PC-3 (cell line): ENCODE measurements at regions not wholly inside any gene's neighbourhood (a gene's known extent, or its start where the extent isn't known, plus 50 kb on each side); places are given as distances from the start of the nearest gene placed in this dataset.
"Not testable (repeated sequence)": the region's sequence is repeated elsewhere in the genome, so short reads cannot be mapped to it uniquely, and the experiment has no call there.

ENCODE experiments used
- ATAC-seq: fragments of 200-7000 bp; cut with Tn5 transposase; 2 replicates; pipeline ENCODE4 v1.9.1; 2020; ENCODE audit warnings: mild to moderate bottlenecking, moderate library complexity
- BruUV-seq: library from RNA; stranded (reverse); fragments of 400-500 nt; replicated peaks from 2 replicates; lab custom pipeline; 2021; lab: Mats Ljungman, UMichigan
- CTCF ChIA-PET: fragments of 300-600 bp; sonication (Branson Sonifier 250); formaldehyde crosslinking; loops from one replicate; lab custom pipeline; 2022; ENCODE audit warnings: antibody characterized with exemption; lab: Charles Lee
- POLR2A ChIA-PET: fragments of 300-600 bp; sonication (Branson Sonifier 250); formaldehyde crosslinking; loops from one replicate; lab custom pipeline; 2022; ENCODE audit warnings: antibody characterized with exemption; ENCODE audit not compliant: unreplicated experiment; lab: Charles Lee
- DNase-seq: peaks from one replicate; pipeline ENCODE4 v3.0.0-alpha.2; 2015
- H2AFZ ChIP-seq: fragments of 300-600 bp; sonication (generic); 2 replicates; pipeline ENCODE4 v1.6.0; 2016; ENCODE audit warnings: antibody characterized with exemption, low read length
- H3F3A ChIP-seq: fragments of 300-600 bp; sonication (generic); one replicate; pipeline ENCODE4 v1.6.0; 2017; ENCODE audit warnings: antibody characterized with exemption, low read length, control low read depth, mild to moderate bottlenecking; ENCODE audit not compliant: unreplicated experiment
- H3K27ac ChIP-seq: fragments of 300-600 bp; sonication (generic); 2 replicates; pipeline ENCODE4 v1.5.1; 2016; ENCODE audit warnings: mild to moderate bottlenecking, low read length
- H3K27me3 ChIP-seq: fragments of 300-600 bp; sonication (generic); 2 replicates; pipeline ENCODE4 v1.6.1; 2016; ENCODE audit warnings: low read length, mixed read lengths
- H3K36me3 ChIP-seq: fragments of 300-600 bp; sonication (generic); 2 replicates; pipeline ENCODE4 v1.6.1; 2016; ENCODE audit warnings: low read depth, mixed run types, low read length, mixed read lengths
- H3K4me1 ChIP-seq: fragments of 300-600 bp; sonication (generic); 2 replicates; pipeline ENCODE4 v1.5.1; 2016; ENCODE audit warnings: low read length; ENCODE audit not compliant: insufficient read depth
- H3K4me2 ChIP-seq: fragments of 300-600 bp; sonication (generic); 2 replicates; pipeline ENCODE4 v1.6.0; 2016; ENCODE audit warnings: low read length
- H3K4me3 ChIP-seq: fragments of 300-600 bp; sonication (generic); 2 replicates; pipeline ENCODE4 v1.5.1; 2016; ENCODE audit warnings: mild to moderate bottlenecking, low read length, mixed read lengths
- H3K79me2 ChIP-seq: fragments of 300-600 bp; sonication (generic); 2 replicates; pipeline ENCODE4 v1.6.1; 2017; ENCODE audit warnings: low read length, mixed read lengths
- H3K9ac ChIP-seq: fragments of 300-600 bp; sonication (generic); 2 replicates; pipeline ENCODE4 v1.6.0; 2016; ENCODE audit warnings: mild to moderate bottlenecking, low read length
- H3K9me2 ChIP-seq: fragments of 300-600 bp; sonication (generic); replicated peaks from 2 replicates; pipeline ENCODE4 v1.6.1; 2016; ENCODE audit warnings: mixed run types, low read length, mixed read lengths
- H3K9me3 ChIP-seq: fragments of 300-600 bp; sonication (generic); 2 replicates; pipeline ENCODE4 v1.6.1; 2016; ENCODE audit warnings: low read length, mixed read lengths
- H4K20me1 ChIP-seq: fragments of 300-600 bp; sonication (generic); 2 replicates; pipeline ENCODE4 v1.6.1; 2016; ENCODE audit warnings: low read length, mixed read lengths
- EZH2 ChIP-seq: fragments of 300-600 bp; sonication (generic); IDR thresholded peaks from one replicate; pipeline ENCODE4 v1.6.1; 2017; ENCODE audit warnings: antibody characterized with exemption, mild to moderate bottlenecking, low read length; ENCODE audit not compliant: unreplicated experiment
- EZH2phosphoT487 ChIP-seq: fragments of 300-600 bp; sonication (generic); IDR thresholded peaks from 2 replicates; pipeline ENCODE4 v1.6.1; 2018; ENCODE audit warnings: mild to moderate bottlenecking, antibody characterized with exemption, low read length, borderline replicate concordance
- intact Hi-C: fragments of 100-400 bp; cut with micrococcal nuclease; formaldehyde crosslinking; loops from 2 replicates; pipeline ENCODE4 v1.9.0; 2023
- TF ChIP-seq, protein P1 (sequence below): fragments of 300-600 bp; sonication (generic); conservative IDR thresholded peaks from 2 replicates; pipeline ENCODE4 v1.5.1; 2017; ENCODE audit warnings: antibody characterized with exemption, low read depth, mild to moderate bottlenecking, low read length

DNA sequence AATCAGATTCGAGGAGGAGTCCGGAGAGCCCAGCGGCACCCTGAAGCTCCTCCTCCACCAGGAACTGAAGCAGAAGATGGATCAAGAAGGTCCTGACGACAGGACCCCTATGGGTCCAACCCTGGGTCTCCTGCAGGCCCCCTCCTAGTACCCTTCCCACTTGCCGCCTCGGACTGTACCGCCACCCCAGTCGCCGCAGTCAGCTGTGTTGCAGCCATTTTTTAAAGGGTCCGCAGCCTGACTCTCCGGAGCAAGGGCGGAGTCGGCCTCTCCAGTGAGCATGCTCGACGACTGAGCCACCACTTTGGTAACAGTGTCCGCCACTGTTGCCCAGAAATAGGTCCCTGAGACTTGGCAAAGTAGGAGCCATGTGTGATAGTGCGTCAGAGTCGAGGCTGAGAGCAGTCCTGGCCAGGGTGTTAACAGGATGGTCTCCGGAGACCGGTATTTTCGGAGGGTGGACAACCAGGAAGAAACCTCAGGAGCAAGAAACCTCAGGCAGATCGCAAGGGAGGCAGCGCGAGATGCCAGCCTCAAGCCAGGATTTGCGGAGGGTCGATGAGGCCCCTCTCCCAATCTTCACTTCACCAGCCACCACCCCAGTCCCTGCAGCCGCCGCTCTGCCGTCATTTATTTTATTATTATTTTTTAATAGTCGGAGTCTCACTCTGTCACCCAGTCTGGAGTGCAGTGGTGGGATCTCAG, 294.6 kb upstream of the ZNF337 start:
- no peaks in the 10 kb centered on the region for H3K79me2 ChIP-seq
- no peaks in the 10 kb centered on the region for H3K36me3 ChIP-seq
- H3K27ac ChIP-seq = no peak overlapping the region
- TF ChIP-seq EZH2phosphoT487 = no peak
- TF ChIP-seq, protein P1, sequence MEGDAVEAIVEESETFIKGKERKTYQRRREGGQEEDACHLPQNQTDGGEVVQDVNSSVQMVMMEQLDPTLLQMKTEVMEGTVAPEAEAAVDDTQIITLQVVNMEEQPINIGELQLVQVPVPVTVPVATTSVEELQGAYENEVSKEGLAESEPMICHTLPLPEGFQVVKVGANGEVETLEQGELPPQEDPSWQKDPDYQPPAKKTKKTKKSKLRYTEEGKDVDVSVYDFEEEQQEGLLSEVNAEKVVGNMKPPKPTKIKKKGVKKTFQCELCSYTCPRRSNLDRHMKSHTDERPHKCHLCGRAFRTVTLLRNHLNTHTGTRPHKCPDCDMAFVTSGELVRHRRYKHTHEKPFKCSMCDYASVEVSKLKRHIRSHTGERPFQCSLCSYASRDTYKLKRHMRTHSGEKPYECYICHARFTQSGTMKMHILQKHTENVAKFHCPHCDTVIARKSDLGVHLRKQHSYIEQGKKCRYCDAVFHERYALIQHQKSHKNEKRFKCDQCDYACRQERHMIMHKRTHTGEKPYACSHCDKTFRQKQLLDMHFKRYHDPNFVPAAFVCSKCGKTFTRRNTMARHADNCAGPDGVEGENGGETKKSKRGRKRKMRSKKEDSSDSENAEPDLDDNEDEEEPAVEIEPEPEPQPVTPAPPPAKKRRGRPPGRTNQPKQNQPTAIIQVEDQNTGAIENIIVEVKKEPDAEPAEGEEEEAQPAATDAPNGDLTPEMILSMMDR = no peak
- no peak for TF ChIP-seq EZH2
- ChIA-PET CTCF (no interaction called here), POLR2A (no interaction called here)
- H2AFZ ChIP-seq = no peak overlapping the region
- H3K9ac ChIP-seq = no peak overlapping the region
- ATAC-seq (no peak), DNase-seq (no peak)
- no peaks in the 10 kb centered on the region for H3K9me3 ChIP-seq
- BruUV-seq = no TSS peak
- no peaks in the 10 kb centered on the region for H4K20me1 ChIP-seq
- no peaks in the 10 kb centered on the region for H3K27me3 ChIP-seq
- no peaks in the 10 kb centered on the region for H3K4me1 ChIP-seq
- no peaks in the 10 kb centered on the region for H3F3A ChIP-seq
- H3K9me2 ChIP-seq = no peaks in the 10 kb centered on the region
- no peak overlapping the region for H3K4me2 ChIP-seq
- intact Hi-C loops = no loop called here
- H3K4me3 ChIP-seq = no peak overlapping the region

DNA sequence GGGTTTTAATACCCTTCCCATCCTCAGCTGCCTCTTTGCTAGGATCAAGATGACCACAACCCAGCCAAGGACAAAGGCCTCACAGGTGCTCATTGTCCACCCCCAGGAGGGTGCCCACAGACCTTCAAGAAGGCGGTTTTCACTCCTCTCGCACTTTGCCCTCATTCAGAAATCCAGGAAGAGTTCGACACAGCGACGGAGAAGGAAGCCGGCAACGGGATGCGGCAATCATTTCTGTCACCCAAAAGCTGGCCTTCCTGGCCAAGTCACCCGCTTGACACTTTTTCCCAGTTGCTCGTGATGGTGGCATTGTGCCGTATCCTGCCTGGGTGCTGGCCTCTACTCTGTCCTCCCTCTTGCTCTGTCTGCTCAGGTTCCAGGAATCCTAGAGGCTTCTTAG, 293.0 kb upstream of the ZNF337 start:
- H3K27me3 ChIP-seq, intact Hi-C loops, H4K20me1 ChIP-seq, ATAC-seq, POLR2A ChIA-PET, H3K27ac ChIP-seq, H3K36me3 ChIP-seq, DNase-seq, H3K9me2 ChIP-seq, CTCF ChIA-PET, H2AFZ ChIP-seq, H3K4me3 ChIP-seq, BruUV-seq, H3K79me2 ChIP-seq, H3K9ac ChIP-seq, H3F3A ChIP-seq, H3K4me2 ChIP-seq, H3K9me3 ChIP-seq, H3K4me1 ChIP-seq: not testable (repeated sequence)

GRCh38 chr20:25989196-25989595, 292.5 kb upstream of the ZNF337 start:
- DNase-seq = no peak
- H2AFZ ChIP-seq = no peak overlapping the region
- intact Hi-C loops = no loop called here

DNA sequence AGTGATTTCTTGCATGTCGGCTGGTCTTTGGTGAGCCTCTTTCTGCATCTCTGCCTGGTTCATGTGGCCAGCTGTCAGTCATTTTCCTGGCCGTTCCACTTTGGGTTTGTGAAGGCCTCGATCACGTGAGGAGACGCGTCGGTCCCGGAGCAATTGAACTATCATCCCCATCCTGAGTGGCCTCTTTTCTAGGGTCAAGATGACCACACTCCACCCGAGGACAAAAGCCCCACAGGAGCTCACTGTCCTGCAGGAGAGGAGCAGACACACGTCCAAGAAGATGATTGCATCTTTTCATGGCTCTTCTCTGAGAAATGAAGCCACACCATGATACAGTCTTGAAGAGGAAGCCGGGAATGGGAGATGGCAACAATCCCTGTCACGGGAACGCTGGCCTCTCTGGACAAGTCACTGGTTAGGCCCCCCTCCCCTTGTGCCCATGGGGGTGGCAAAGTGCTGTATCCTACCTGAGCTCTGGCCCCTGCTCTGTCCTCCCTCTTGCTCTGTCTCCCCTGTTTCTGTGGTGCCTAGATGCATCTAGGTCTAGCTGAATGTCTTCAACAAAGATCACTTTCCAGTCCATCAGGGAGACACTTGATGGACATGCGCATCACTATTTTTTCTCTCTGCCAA, 291.4 kb upstream of the ZNF337 start:
- H3K27me3 ChIP-seq, POLR2A ChIA-PET, H3K4me3 ChIP-seq, BruUV-seq, H3K9ac ChIP-seq, DNase-seq, intact Hi-C loops, H3K36me3 ChIP-seq, H2AFZ ChIP-seq, H3K4me1 ChIP-seq, H3K9me2 ChIP-seq, H4K20me1 ChIP-seq, CTCF ChIA-PET, H3K79me2 ChIP-seq, H3F3A ChIP-seq, H3K9me3 ChIP-seq, ATAC-seq, H3K27ac ChIP-seq, H3K4me2 ChIP-seq: not testable (repeated sequence)

More at GRCh38 chr20:25989196-25989595, 292.5 kb upstream of the ZNF337 start:
- H3K9ac ChIP-seq = no peak overlapping the region
- no peaks in the 10 kb centered on the region for H3K79me2 ChIP-seq
- H3K4me3 ChIP-seq = no peak overlapping the region
- H3K9me3 ChIP-seq = no peaks in the 10 kb centered on the region
- TF ChIP-seq, protein P1 = no peak
- TF ChIP-seq EZH2 (no peak), EZH2phosphoT487 (no peak)
- no peaks in the 10 kb centered on the region for H3F3A ChIP-seq
- ChIA-PET CTCF (no interaction called here), POLR2A (no interaction called here)
- H4K20me1 ChIP-seq = no peaks in the 10 kb centered on the region
- ATAC-seq = no peak
- H3K36me3 ChIP-seq = no peaks in the 10 kb centered on the region
- no peaks in the 10 kb centered on the region for H3K9me2 ChIP-seq
- H3K27me3 ChIP-seq = no peaks in the 10 kb centered on the region
- no peak overlapping the region for H3K27ac ChIP-seq
- no peak overlapping the region for H3K4me2 ChIP-seq
- H3K4me1 ChIP-seq = no peaks in the 10 kb centered on the region
- BruUV-seq = no TSS peak
